GM12875 (cell line): ENCODE measurements at regions not wholly inside any gene's neighbourhood (a gene's known extent, or its start where the extent isn't known, plus 50 kb on each side); places are given as distances from the start of the nearest gene placed in this dataset.

ENCODE experiments used
- H3K4me3 ChIP-seq: one replicate; pipeline ENCODE4 v1.5.1; 2011; ENCODE audit warnings: low read depth, low read length, control low read depth
- TF ChIP-seq, protein P1 (sequence below): IDR thresholded peaks from 2 replicates; pipeline ENCODE4 v1.5.1; 2011; ENCODE audit warnings: low read depth, mild to moderate bottlenecking, control low read depth, inconsistent platforms, low read length, moderate library complexity, borderline replicate concordance; ENCODE audit not compliant: insufficient read depth

DNA sequence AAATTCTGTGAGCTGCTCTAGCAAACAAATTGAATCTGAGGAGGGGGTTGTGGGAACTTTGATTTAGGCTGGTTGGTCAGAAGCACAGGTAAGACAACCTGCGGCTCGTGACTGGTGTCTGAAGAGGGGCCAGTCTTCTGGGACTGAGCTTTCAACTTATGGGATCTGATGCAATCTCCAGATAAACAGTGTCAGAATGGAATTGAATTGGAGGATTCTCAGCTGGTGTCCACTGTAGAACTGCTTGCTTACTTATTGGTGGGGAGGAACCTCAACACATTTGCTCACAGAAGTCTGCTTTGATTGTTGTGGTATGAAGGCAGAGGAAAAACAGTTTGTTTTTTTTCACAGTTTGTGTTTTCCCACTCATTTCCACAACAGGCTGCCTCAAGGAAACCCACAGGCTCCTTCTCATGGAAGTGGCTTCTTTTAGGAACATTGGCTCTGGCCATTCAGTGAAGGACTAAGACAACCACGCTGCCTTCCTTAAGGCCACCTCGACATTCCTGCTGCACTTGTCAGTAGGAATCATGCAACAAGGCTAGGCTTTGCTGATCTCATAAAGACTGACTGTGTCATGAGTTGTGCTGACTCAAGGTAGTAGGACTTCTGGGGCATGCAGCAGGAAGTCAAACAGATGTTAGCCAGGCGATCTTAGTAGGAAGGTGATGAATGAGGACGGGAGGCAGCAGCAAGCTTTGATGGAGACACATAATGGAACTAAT, 104.7 kb downstream of the TSN start:
- no peak overlapping the region for H3K4me3 ChIP-seq
- TF ChIP-seq, protein P1, sequence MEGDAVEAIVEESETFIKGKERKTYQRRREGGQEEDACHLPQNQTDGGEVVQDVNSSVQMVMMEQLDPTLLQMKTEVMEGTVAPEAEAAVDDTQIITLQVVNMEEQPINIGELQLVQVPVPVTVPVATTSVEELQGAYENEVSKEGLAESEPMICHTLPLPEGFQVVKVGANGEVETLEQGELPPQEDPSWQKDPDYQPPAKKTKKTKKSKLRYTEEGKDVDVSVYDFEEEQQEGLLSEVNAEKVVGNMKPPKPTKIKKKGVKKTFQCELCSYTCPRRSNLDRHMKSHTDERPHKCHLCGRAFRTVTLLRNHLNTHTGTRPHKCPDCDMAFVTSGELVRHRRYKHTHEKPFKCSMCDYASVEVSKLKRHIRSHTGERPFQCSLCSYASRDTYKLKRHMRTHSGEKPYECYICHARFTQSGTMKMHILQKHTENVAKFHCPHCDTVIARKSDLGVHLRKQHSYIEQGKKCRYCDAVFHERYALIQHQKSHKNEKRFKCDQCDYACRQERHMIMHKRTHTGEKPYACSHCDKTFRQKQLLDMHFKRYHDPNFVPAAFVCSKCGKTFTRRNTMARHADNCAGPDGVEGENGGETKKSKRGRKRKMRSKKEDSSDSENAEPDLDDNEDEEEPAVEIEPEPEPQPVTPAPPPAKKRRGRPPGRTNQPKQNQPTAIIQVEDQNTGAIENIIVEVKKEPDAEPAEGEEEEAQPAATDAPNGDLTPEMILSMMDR: no peak

DNA sequence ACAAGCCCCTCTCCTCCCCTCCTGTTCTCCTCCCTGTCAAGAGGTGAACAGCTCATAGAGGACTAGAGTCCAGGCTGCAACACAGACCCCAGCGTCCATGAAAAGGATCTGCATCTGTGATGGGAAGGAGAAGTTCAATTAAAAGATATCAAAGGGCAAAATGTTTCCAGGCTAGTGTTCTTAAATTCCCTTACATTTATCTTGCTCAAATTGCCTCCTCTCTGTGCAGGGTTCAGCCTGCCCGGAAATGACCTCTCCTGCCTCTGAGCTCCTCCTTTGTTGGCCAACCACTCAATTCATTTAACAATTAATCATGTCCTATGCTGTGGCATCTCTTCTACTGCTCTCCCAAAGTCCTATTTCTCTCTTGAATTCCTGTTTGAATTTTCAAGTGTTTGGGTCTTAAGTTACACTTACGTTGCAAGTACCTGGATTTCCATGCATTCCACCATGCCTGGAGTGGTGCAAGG, 105.3 kb downstream of the TSN start:
- TF ChIP-seq, protein P1: no peak
- H3K4me3 ChIP-seq: no peak overlapping the region

DNA sequence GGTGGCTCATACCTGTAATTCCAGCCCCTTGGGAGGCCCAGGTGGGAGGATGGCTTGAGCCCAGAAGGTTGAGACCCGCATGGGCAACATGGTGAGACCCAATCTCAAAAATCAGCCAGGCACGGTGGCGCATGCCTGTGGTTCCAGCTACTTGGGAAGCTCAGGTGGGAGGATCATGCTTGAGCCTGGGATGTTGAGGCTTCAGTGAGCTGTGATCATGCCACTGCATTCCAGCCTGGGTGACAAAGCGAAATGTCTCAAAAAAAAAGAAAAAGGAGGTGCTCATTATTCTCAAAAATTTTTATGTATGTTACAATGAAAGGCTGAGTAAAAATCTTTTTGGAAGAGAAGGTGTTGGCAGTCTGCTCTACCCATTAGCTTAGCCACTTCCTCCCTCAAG, 106.8 kb downstream of the TSN start:
- TF ChIP-seq, protein P1: no peak
- no peak overlapping the region for H3K4me3 ChIP-seq

DNA sequence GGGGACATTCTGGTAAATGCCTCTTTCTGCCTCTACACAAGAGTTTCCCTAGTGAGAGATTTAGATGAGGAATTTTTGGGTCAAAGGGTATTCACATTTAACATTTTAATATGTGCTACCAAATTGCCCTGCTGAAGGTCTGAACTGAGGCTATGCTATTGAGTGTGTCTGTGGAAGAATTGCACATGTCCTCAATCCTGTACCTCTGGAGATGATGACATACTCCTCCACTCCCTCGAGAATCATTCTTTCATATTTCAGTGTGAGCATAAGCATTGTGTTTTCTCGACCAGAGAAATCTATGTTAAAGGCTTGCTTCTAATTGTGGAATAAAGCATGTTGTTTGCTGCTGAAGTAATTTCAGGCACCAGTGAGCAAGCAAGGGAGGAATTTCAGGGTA, 110.5 kb downstream of the TSN start:
- TF ChIP-seq, protein P1: no peak
- no peak overlapping the region for H3K4me3 ChIP-seq

DNA sequence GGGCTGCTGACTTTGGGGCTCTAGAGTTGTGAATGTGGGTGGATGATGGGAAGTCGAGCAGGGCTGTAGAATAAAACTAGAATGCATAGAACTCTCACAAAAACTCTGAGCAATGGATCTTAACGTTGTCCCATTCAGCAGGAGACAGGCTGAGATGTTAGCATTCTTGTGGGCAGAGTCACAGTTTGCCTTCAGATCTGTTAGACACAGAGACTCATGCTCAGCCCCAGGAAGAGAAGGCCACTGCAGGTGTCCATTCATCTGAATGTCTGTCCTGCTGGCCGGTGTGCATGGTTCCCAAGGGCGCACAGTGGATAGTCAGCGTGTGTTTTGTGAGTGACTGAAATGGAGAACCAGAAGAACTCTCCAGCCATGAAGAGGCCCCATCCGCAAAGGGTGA, 111.3 kb downstream of the TSN start:
- TF ChIP-seq, protein P1: no peak
- H3K4me3 ChIP-seq: no peak overlapping the region

DNA sequence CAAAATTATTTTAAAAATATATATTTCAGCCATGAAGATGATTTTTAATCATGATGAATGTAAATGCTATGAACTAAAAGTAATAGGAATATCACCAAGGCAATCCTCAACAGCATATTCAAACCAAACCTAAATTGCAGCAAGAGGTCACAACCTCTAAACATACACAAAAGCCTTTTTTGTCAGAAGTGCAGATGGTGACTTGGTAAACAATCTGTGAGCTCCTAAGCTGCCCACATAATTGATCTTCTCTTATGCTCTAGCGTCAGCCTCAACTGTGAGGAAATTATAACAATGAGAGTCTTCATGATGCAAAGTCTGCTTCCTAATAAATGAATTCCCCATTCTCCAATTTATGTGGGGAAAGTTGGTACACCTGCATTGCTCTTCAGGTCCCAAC, 113.2 kb downstream of the TSN start:
- H3K4me3 ChIP-seq: no peak overlapping the region
- TF ChIP-seq, protein P1: no peak

DNA sequence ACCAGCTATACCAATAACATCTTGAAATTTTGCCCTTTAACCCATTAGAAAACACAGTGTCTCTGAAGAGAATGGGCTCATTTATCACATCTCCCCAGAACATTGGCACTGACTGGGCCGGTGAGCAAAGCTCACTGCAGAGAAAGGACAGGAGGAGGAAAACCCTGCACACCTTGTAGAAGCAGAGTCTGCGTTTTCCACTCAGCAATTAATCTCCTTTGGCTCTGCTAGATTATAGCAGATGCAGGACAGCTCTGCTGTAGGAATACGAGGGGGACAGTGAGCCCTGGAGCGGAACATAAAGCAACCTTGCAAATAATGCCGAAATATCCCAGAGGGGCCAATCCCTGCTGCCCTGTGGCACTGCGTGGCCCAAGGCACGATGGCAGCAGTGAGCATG, 113.9 kb downstream of the TSN start:
- TF ChIP-seq, protein P1: no peak
- H3K4me3 ChIP-seq: no peak overlapping the region
